ENCODE measurements at regions not wholly inside any gene's neighbourhood (a gene's known extent, or its start where the extent isn't known, plus 50 kb on each side); places are given as distances from the start of the nearest gene placed in this dataset.

- no peak for TF ChIP-seq POLR2A (IDR thresholded peaks at IDR 0.05)
- TF ChIP-seq CTCF (IDR thresholded peaks at IDR 0.05) = no peak
Observed at GRCh38 chr5:121086671-121087070, 622.6 kb downstream of the PRR16 start.

All from heart left ventricle (tissue), 13 donors.